C4-2B (cell line): ENCODE measurements at regions not wholly inside any gene's neighbourhood (a gene's known extent, or its start where the extent isn't known, plus 50 kb on each side); places are given as distances from the start of the nearest gene placed in this dataset.

ENCODE experiments used
- CTCF ChIP-seq: fragments of 450-650 bp; conservative IDR thresholded peaks from 2 replicates; pipeline ENCODE4 v1.5.1; 2017; ENCODE audit warnings: mild to moderate bottlenecking
- ZFX ChIP-seq: fragments of 450-650 bp; IDR thresholded peaks from 2 replicates; pipeline ENCODE4 v1.6.1; 2017

- no peak for TF ChIP-seq CTCF
- no peak for TF ChIP-seq ZFX
Measured at GRCh38 chr1:48049823-48050535, 52.8 kb upstream of the TRABD2B start.
